ENCODE measurements at regions not wholly inside any gene's neighbourhood (a gene's known extent, or its start where the extent isn't known, plus 50 kb on each side); places are given as distances from the start of the nearest gene placed in this dataset.
"Not testable (repeated sequence)": the region's sequence is repeated elsewhere in the genome, so short reads cannot be mapped to it uniquely, and the experiment has no call there.

DNA sequence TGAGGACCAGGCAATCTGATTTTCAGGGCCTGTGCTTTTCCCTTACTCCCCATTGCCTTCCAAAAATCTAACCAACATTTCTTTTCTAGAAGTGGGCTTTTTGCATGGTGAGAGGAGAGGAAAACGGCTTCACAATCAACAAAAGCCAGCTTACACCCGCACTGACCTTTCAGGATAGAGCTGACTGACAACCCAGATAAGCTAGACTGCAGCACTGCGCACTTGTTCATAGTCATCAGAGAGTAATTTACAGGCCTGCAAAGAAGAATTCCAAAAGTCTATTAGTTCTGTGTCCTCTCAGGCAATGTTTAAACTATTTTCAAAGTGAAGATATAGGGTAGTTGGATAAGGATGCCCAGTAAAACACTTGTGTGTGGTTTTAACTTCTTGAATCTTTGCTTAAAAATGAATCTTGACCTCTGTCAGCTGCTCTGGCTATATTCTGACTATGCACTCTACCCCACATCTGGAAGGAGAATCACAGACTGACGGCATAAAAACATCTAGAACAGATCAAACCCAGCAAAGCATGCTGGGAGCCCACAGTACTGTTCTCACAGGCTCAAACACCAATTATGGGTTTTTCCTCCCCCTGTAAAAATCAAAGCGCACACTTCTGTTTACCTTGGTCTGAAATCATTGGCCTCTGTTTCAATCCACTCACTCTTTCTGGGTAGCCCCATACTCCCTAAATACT lies 172.0 kb downstream of the ZNF92 start:
- not testable (repeated sequence) for H3K4me1 Mint-ChIP-seq (ENCODE audit: low read depth); H3K4me3 Mint-ChIP-seq; DNase-seq; H3K36me3 Mint-ChIP-seq (ENCODE audit: low read depth); H3K27ac Mint-ChIP-seq; H3K9me3 Mint-ChIP-seq; H3K27me3 Mint-ChIP-seq (ENCODE audit: insufficient read depth)

DNA sequence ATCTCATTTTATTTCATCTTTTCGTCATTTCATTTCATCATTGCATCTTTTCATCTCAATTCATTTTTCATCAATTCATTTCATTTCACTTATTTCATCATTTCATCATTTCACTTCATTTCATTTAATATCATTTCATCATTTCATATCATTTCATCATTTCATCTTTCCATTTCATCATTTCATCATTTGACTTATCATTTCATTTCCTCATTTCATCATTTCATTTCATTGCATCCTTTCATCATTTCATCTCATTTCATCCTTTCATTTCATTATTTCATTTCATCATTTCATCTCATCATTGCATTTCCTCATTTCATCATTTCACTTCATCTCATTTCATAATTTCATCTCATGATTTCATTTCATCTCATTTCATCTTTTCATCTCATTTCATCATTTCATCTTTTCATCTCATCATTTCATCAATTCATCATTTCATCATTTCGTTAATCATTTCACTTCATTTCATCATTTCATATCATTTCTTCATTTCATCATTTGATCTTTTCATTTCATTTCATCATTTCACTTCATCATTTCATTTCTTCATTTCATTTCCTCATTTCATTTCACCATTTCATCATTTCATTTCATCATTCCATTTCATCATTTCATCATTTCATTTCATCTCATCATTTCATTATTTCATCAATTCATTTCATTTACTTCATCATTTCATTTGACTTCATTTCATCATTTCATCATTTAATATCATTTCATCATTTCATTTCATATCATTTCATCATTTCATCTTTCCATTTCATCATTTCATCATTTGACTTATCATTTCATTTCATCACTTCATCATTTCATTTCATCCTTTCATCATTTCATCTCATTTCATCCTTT lies 176.2 kb downstream of the ZNF92 start:
- not testable (repeated sequence) for H3K27ac Mint-ChIP-seq; H3K27me3 Mint-ChIP-seq (ENCODE audit: insufficient read depth); H3K4me1 Mint-ChIP-seq (ENCODE audit: low read depth); H3K4me3 Mint-ChIP-seq; H3K9me3 Mint-ChIP-seq; H3K36me3 Mint-ChIP-seq (ENCODE audit: low read depth); DNase-seq

DNA sequence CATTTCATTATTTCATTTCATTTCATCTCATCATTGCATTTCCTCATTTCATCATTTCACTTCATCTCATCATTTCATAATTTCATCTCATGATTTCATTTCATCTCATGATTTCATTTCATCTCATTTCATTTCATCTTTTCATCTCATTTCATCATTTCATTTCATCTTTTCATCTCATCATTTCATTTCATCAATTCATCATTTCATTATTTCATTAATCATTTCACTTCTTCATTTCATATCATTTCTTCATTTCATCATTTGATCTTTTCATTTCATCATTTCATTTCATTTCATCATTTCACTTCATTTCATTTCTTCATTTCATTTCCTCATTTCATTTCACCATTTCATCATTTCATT lies 176.8 kb downstream of the ZNF92 start:
- H3K9me3 Mint-ChIP-seq; H3K4me1 Mint-ChIP-seq (ENCODE audit: low read depth); H3K36me3 Mint-ChIP-seq (ENCODE audit: low read depth); H3K4me3 Mint-ChIP-seq; DNase-seq; H3K27me3 Mint-ChIP-seq (ENCODE audit: insufficient read depth); H3K27ac Mint-ChIP-seq: not testable (repeated sequence)

DNA sequence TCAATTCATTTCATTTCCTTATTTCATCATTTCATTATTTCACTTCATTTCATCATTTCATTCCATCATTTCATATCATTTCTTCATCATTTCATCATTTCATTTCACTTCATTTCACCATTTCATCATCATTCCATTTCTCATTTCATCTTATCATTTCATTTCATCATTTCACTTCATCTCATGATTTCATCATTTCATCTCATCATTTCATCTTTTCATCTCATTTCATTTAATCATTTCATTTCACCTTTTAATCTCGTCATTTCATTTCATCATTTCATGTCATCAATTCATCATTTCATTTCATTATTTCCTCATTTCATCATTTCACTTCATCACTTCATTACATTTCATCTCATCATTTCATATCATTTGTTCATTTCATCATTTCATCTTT lies 177.4 kb downstream of the ZNF92 start:
- H3K9me3 Mint-ChIP-seq; H3K36me3 Mint-ChIP-seq (ENCODE audit: low read depth); H3K4me3 Mint-ChIP-seq; H3K27ac Mint-ChIP-seq; DNase-seq; H3K27me3 Mint-ChIP-seq (ENCODE audit: insufficient read depth); H3K4me1 Mint-ChIP-seq (ENCODE audit: low read depth): not testable (repeated sequence)

DNA sequence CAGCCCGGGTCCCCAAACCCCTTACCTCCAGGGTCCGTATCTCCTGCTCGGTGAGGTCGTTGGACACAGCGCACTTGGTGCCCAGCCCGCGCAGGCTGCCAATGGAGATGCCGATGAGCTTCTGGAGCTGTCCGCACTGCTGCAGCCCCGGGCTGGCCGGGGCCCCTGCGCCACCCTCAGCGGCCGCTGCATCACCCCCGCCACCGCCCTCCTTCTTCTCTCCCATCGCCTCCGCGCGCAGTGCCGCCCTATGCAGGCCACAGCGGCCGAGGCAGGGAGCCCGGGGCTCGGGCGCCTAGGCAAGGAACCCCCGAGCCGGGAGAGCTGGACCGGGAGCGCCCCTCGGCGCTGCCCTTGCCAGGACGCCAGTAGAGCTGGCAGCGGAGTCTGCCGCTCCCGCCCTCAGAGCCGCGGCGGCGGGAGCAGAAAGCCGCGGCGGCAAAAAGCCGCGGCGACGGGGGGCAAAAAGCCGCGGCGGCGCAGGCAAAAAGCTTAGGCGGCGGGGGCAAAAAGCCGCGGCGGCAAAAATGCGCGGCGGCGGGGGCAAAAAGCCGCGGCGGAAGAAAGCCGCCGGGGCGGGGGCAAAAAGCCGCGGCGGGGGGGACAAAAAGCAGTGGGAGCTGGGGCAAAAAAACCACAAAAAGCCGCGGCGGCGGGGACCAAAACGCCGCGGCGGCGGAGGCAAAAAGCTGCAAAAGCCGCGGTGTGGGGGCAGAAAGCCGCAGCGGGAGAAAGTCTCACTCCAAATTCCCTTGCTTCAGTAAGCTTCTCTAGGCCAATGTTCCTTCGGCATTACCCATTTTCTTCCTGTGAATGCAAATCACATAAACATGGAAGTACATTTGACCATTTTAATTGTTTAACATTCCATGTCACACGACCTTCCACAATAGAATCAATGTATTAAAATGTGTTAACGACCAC lies 181.2 kb downstream of the ZNF92 start:
- H3K27ac Mint-ChIP-seq; H3K4me3 Mint-ChIP-seq; H3K9me3 Mint-ChIP-seq; H3K36me3 Mint-ChIP-seq (ENCODE audit: low read depth); DNase-seq; H3K27me3 Mint-ChIP-seq (ENCODE audit: insufficient read depth); H3K4me1 Mint-ChIP-seq (ENCODE audit: low read depth): not testable (repeated sequence)

DNA sequence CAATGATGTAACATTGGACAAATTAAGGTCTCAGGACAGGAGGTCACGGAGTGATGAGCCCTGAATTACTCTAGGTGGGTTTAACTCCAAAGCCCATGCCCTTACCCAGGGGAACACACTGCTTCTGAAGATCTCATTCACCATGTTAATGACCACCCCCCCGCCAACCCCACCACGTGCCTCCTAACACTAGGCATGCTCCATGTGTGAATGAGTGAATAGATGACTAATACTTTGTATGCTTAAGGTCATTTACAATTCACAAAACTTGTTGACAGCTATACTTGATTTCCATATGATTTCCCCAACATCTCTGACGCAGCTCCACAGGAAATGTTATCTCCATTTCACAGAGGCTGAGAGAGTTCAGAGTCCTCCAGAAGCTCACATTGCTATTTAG lies 184.9 kb downstream of the ZNF92 start:
- not testable (repeated sequence) for H3K27me3 Mint-ChIP-seq (ENCODE audit: insufficient read depth); H3K4me3 Mint-ChIP-seq; DNase-seq; H3K4me1 Mint-ChIP-seq (ENCODE audit: low read depth); H3K9me3 Mint-ChIP-seq; H3K36me3 Mint-ChIP-seq (ENCODE audit: low read depth); H3K27ac Mint-ChIP-seq

DNA sequence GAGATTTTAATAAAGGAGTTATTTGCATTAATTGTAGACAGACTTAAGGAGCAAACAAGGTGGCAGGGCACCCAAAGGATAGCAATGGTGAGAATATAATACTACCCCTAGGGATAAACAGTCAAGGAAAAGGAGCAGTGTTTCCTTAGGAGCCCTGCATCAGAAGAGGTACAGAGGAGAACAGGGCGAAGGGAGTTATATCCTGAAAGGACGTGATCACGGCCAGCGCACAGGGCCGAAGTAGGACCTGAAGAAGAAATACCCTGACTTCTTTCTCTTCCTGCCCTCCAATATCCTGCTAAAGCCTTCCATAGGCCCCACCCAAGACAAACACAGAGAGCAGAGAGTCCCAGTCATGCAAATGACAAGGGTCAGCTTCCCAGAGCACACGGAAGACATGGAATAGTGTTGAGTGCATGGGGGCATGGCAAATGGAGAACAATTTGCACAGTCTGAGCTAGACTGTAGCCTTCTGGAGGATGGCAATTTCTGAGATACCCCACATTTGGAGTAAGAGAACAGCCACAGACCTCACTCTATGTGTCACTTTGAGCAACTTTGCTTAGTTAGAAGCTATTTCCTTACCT lies 188.2 kb downstream of the ZNF92 start:
- H3K4me1 Mint-ChIP-seq (ENCODE audit: low read depth); DNase-seq; H3K4me3 Mint-ChIP-seq; H3K9me3 Mint-ChIP-seq; H3K27me3 Mint-ChIP-seq (ENCODE audit: insufficient read depth); H3K27ac Mint-ChIP-seq; H3K36me3 Mint-ChIP-seq (ENCODE audit: low read depth): not testable (repeated sequence)

DNA sequence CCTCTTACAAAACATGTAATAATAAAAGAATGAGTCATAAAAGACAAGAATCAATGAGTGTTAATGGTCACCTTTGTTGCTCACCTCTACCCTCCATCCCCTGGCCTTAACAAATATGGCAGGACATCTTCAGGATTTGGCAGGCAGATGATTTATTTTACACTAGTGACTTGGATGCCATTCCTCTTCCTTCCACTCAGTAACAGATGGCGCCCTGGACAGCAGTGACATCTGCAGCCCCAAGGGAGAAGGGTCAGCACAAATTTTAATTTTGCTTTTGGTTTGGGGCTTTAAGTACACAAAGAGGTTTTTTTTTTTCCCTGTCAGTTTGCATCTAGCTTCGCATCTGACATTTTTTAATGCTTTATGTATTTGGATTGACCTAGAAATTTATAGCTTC lies 188.9 kb downstream of the ZNF92 start:
- DNase-seq, H3K27ac Mint-ChIP-seq: not testable (repeated sequence)

DNA sequence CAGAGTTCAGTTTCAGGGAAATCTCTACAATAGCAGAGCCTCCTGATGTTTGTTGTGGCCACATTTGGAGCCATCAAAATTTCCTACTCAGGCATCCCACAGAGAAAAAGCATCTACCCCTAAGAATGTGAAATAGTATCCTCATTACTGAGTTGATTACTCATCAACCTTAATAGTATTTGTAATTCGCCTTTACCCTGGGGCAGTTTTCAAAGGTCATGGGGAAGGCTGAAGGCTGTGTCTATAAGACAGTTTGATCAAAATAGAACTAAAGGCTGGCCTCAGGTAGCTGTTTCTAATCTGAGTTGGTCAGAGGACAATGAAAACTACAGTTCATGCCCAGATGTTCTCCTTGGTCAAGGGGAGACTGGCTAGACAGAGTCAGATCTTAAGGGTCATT lies 189.7 kb downstream of the ZNF92 start:
- not testable (repeated sequence) for H3K36me3 Mint-ChIP-seq (ENCODE audit: low read depth); H3K4me1 Mint-ChIP-seq (ENCODE audit: low read depth); H3K27me3 Mint-ChIP-seq (ENCODE audit: insufficient read depth); H3K9me3 Mint-ChIP-seq; DNase-seq; H3K27ac Mint-ChIP-seq; H3K4me3 Mint-ChIP-seq

More for the DNA sequence above, 188.9 kb downstream of the ZNF92 start:
- H3K9me3 Mint-ChIP-seq; H3K36me3 Mint-ChIP-seq (ENCODE audit: low read depth); H3K4me3 Mint-ChIP-seq; H3K4me1 Mint-ChIP-seq (ENCODE audit: low read depth); H3K27me3 Mint-ChIP-seq (ENCODE audit: insufficient read depth): not testable (repeated sequence)

DNA sequence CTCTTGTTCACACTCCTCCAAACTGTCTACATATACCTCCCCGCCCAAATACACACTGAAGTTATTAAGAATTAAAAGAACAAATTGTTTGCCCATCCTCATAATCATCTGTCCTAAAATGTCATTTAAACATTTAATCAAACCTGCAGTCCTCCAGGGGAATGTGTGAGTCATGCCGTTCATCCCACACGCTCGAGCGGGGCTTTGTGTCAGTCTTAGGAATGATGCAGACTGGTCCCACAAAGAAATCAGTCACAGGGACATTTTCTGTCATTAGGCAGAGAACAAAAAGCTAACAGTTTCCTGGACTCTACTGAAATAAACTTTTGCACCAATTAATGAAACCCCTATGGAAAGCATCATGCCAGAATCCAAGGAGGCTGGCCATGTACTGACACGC lies 194.6 kb downstream of the ZNF92 start:
- not testable (repeated sequence) for H3K36me3 Mint-ChIP-seq (ENCODE audit: low read depth); H3K4me1 Mint-ChIP-seq (ENCODE audit: low read depth); H3K27me3 Mint-ChIP-seq (ENCODE audit: insufficient read depth)

DNA sequence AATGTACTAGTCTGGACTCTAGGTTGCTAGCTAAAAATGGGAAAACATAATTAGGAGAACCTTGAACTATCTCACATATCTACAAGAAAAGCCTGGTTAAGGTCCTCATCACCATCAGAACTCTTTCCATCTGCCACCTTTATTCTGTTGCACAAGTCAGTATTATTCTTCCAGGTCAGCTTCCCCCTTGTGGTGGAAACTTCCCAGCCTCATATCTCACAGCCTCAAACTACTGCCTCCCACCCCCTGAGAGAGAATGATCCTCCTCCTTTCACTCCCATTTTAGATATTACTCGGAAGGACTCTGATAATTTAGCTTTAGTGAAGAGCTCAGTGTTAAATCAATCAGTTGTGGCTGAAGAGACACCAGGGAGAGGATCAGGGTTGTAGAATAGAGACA lies 197.3 kb downstream of the ZNF92 start:
- not testable (repeated sequence) for DNase-seq; H3K9me3 Mint-ChIP-seq; H3K27me3 Mint-ChIP-seq (ENCODE audit: insufficient read depth); H3K4me1 Mint-ChIP-seq (ENCODE audit: low read depth); H3K36me3 Mint-ChIP-seq (ENCODE audit: low read depth); H3K4me3 Mint-ChIP-seq; H3K27ac Mint-ChIP-seq

More for the DNA sequence above, 194.6 kb downstream of the ZNF92 start:
- not testable (repeated sequence) for DNase-seq, H3K4me3 Mint-ChIP-seq, H3K9me3 Mint-ChIP-seq, H3K27ac Mint-ChIP-seq

DNA sequence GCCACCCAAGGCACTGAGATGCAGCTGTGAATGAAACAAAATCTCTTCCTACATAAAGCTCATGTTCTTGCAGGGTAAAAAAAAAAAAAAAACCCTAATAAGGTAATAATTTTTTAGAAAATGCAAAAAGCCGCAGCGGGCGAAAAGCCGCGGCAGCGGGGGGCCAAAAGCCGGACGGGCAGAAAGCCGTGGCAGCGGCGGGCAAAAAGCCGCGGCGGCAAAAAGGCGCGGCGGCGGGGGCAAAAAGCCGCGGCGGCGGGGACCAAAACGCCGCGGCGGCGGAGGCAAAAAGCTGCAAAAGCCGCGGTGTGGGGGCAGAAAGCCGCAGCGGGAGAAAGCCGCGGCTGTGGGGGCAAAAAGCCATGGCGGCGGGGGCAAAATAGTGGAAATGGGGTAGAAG lies 198.9 kb downstream of the ZNF92 start:
- DNase-seq; H3K36me3 Mint-ChIP-seq (ENCODE audit: low read depth); H3K9me3 Mint-ChIP-seq; H3K4me1 Mint-ChIP-seq (ENCODE audit: low read depth); H3K27me3 Mint-ChIP-seq (ENCODE audit: insufficient read depth); H3K27ac Mint-ChIP-seq; H3K4me3 Mint-ChIP-seq: not testable (repeated sequence)

DNA sequence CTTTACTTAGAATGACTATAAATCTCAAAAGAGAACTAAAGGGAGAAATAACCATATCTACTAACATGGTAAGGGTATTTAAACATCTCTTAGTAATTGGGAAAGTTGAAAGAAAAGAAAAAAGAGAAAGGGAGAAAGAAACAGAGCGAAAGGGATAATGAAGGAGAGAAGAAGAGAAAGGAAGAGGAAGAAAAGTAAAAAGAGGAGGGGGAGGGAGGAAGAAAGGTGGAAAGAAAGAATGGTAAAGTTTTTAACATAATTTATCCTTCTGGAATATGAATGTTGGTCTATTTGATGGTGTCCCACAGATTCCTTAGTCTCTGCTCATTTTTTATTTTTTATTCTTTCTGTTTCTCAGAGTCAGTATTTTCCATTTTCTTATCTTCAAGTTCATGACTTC lies 202.7 kb downstream of the ZNF92 start:
- H3K27me3 Mint-ChIP-seq (ENCODE audit: insufficient read depth); H3K27ac Mint-ChIP-seq; DNase-seq; H3K36me3 Mint-ChIP-seq (ENCODE audit: low read depth); H3K4me1 Mint-ChIP-seq (ENCODE audit: low read depth); H3K4me3 Mint-ChIP-seq; H3K9me3 Mint-ChIP-seq: not testable (repeated sequence)

All from HFFc6 (cell line).